ENCODE measurements at regions not wholly inside any gene's neighbourhood (a gene's known extent, or its start where the extent isn't known, plus 50 kb on each side); places are given as distances from the start of the nearest gene placed in this dataset.

DNA sequence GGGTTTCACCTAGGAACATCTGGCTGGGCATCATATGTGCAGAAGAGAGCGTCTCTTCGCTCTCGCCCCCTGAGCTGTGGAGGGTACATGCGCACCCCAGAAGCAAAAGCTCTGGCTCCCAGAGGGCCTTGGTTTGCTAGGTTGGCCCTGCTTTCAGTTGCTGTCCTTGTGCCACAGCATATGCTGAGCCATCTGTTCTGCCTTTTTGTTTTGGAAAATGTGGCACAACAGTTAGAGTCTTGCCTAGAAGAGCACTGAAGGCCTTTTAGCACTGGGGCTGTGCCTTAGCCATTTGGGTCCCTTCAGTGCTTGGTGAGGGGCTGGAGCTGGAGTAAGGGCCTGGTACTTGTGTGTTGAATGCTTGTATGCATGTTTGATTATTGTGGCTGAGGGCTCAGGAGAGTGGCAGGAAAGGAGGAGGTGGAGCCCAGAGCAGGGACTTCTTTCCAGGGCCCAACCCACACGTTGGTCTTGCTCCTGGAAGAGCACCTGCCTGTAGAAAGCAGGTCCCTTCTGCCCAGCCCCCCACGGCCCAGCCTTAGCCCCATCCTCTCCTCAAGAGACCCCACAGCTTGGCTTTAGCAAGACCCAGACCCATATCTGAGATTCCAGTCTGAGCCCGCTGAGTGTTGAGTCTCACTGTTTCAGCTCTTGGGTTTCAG, 113.7 kb downstream of the SLC25A47 start:
- DNase-seq (ENCODE audit: low read depth), result no peak

DNA sequence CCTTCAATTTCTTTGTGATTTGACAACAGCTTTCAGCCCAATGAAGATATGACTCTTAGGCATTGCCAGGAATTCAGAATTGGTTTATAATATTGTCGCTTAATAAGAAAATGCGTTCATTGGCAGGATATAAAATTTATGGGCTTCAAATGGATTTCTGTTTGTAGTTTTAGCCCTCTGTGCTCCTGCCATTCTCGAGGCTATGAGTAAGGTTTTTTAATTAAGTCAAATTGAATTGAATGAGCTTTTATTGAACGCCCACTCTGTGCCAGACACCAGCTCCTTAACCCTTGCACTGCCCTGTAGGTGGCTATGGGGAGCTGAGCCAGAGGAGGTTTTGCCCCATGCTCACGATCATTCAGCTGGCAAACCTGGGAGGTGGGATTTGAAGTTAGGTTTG, 115.1 kb downstream of the SLC25A47 start:
- no peak for DNase-seq (ENCODE audit: low read depth)

DNA sequence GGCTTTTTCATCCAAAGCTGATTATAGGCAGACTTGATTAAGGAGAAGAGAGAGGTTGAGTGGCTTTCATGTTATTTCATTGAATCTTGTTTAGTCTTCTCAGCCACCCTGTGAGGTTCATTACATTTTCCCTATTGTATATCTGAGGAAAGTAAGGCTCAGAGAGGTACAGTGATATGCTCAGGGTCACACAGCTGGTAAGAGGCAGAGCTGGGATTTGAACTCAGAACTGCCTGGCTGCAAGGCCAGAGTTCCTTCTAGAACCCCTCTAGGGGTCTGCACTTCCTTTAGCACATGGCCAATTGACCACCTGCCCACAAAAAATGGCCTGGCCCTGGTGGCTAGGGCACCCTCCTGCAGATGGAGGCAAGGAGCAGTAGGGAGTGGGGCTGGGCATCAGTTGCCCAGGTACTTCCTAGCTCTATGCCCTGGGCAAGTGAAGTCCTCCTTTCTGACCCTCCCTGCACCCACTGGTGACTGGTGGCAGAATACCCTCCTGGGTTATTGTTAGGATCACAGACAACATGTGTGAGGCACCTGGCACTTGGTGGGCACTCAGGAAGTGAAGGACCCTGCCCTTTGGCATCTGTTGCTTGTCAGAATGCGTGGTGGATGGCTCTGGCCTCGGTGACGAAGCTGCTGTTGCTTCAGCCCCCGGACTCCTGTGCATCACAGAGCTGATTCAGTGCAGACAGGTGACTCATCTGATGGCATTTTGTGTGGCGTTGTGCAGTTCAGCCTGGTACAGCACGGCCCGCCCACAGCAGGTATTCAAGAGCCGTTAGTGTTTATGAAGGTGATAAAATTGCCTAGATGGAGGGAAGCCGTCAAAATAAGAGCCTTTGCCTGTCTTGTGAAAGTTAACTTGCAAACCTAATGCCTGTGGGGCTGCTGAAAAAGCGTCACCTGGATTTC, 115.8 kb downstream of the SLC25A47 start:
- DNase-seq (ENCODE audit: low read depth), result peak; percentile 38

DNA sequence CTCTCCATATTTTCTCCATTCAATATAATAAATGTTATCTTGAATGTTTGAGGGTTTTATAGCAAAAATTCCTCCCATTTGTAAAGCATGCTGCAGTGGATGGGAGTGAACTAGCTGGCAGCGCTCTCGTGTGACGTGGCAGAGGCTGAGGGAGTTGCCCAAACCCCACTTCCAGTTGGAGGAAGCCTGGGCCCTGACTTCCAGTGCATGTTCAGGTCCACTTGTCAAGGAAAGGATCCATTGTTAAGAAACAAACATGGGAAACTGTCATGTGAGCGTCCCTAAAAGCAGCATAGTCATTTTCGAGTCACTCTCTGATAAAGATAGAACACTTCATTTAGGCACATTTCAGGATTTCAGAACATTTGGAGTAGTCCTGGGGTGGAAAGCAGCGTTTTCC, 116.6 kb downstream of the SLC25A47 start:
- DNase-seq (ENCODE audit: low read depth), result no peak

DNA sequence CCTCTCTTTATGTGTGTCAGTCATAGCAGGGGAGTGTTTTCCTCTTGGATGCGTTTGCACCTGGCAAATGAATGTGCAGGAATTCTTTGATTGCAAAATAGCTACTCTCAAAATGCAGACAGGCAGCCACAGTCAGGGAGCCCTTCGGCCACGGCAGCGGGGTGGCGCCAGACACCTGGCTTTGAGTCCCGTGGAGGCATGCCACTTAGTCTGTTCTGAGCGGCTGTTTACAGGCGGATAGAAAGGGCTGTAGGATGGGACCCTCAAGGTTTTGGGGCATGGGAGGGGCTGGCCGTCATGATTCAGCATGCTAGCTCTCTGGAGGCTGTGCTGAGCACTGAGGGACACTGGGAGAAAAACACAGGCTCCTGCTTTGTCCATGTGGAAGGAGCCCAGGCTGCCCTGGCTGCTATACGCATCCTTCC, 117.1 kb downstream of the SLC25A47 start:
- peak; percentile 62 for DNase-seq (ENCODE audit: low read depth)

DNA sequence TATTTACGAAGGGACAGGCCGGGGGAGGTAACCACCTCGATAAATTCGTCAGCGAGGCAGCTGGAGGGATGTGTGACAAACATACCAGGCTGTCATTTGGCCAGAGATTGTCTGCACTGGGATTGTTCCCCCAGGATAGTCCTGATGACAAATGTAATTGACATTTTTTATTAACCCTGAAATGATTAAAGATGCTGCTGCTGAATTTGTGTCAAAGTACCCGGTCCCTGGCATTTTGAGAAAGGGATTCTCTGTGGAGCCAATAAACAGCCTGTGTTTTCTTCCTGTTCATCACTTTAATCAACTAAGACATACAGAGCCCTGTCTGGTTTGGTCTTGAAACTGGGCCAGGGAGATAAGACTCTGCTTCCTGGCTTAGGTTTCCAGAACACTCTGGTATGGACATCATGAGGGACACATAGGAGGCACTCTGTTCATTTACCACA, 117.6 kb downstream of the SLC25A47 start:
- DNase-seq (ENCODE audit: low read depth), result no peak

DNA sequence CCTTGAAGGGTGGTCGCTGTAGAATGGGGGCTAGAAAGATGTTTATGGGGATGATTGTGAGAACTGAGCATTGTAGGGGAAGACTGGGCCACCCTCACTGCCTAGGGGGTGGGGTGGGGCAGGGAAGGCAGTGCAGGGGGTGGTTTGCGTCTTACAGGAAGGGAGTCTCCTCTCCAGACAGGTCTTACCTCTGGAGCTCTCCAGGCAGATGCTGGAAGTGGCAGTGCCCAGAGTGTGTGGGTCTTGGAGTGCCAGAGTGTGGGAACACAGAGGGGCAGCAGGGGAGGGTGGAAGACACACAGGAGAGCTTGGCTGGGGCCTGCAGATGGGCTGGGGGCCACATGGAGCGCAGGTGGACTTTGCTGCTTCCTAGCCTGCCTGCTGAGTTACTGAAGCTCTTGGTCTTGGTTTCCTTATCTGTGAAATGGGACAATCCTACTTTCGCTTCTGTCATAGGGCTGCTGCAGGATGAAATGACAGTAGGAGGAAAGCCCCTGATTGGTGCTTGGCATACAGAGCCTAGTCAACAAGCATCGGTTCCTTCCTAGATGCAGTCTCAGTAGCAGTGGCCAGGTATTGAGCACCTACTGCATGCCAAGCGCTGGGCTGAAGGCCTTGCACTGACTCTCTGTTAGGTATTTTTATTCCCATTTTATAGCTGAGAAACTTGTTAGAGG, 118.3 kb downstream of the SLC25A47 start:
- DNase-seq (ENCODE audit: low read depth), result no peak

DNA sequence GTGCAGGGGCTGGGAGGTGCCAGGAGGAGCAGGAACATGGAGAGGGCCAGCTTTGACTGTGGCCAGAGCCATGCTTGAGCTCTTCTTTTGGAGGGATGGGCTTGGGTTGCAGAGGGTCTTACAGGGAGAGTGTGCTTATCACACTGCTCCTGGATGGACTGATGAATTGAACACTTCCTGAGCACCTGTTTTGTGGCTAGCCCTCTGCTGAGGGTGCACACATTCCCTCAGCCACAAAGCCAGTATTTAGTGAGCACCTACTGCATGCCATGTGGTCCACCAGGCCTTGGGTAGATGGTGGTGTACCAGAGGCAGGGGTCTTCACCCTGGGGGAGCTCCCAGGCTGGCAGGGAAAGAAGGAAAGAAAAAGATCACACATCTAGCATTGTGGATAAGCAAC, 118.9 kb downstream of the SLC25A47 start:
- DNase-seq (ENCODE audit: low read depth), result peak; percentile 8

DNA sequence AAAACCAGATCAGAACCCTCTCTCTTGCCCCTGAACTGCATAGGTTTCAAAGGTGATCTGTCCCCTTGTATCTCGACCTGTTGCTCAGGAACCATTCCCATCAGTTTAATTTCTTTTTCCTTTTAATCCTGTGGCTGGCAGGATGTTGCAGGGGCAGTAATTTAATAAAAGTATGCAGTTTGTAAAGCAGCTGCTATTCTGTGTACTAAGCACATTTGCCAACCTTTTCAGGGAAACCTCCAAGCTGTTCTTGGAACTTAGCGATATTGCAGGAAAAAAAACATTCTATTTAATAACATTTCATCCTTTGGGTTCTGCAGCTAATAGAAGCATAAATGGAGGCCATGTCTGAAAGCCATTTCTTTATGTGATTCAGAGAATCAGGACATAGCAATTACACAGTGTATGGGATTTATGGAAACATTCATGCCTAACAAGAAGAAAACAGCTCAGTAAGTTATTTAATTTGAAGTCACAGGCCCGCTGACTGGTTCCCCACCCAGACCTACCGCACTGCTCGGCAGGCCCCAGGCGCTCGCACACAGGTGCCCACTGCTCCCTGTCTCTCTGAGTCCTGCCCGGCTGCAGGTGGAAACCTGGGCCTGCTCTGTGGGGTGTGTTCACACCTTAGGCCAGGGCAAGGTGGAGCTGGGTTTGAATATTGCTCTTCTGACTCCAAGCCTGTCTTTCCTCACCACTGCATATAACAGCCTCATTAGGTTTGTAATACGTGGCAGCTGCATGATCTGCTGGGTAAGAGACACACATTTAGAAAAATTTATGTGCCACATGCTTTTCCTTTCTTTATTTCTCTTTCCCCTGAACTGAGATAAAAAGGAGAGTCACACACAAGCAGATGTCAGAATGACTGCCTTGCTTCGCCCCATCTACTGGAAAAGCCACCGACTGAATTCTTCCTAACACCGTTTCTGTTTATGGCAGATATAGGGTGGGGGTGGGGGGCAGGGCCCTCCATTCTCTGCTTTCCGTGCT, 119.7 kb downstream of the SLC25A47 start:
- no peak for DNase-seq (ENCODE audit: low read depth)

DNA sequence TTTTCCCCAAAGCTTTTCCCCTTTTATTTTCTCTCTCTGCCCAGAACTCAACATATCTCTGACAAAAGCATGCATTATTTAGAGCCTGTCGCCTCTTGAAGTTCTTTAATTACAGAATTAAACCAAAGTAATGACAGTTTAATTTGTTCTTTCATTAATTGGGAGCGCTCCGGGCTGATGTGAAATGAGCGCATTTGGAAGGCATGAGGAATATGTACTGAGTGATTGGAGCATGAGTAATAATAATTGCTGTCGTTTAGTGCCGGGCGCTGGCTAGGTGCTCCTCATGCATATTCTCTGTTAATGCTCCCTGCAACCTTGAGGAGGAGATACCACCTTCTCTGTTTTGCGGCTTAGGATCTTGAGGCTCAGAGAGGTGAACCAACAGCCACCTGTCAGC, 120.5 kb downstream of the SLC25A47 start:
- no peak for DNase-seq (ENCODE audit: low read depth)

DNA sequence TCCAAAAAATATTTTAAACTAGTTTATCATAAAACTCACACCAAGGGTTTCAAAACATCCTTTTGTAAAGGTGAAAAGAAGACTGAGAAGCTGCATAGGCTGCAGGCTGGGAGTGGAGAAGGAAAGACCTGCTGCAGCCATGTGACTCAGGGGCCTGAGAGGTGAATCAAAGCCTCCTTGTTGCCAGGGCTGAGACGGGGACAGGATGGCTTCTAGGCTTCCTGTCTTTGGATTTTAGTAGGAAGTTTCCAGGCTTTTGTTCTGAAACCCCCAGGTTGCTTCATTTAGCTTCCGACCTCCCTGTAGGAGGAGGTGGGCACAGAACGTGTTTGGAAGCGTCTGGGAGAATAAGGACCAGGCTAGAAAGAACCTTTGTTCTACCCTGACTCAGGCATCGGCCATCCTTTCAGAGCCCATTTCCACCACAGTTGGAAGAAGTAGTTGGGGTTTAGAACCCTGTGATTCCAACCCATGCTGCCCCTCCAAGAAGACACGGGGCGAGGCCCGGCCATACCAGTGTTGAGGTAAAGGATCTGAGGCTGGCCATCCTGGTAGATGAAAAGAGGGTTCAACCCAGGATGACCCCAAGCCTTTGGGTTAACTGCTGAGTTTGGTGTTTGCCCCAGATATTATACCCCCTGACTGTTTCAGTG, 122.4 kb downstream of the SLC25A47 start:
- DNase-seq (ENCODE audit: low read depth), result no peak

DNA sequence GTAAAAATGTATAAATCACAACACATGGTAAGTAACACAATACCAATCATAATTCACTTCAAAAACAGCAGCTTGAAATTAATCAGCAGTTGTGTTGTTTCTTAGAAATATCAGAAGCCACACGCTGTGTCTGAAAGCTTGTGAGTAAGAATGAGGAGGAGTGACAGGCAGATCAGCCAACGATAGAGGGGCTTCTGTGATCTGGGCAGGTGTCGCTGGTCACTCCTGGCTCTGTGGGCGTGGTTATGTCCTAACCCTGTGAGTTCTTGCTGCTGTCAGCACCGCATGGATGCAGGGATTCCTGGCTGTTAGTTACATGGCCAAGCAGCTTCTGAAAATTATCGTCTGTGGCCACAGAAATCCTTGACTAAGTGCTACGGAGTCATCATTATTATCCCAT, 123.4 kb downstream of the SLC25A47 start:
- DNase-seq (ENCODE audit: low read depth), result no peak

DNA sequence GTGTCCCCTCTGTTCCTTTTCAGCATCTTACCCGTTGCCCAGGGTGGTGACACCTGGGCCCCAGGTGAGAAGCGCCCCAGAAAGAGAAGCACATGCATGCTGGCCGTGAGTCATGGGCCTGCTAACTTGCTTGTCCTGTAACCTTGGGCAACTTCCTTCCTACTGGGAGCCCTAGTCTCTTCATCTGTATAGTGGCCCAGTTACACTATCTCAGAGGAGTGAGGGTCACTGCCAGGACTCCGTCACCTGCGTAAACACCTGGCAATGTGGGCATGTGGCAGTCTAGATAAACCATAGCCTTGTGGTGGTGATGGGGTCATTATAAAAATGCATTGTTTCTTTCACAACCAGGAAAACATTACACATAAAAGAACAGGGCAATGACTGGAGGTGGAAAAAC, 125.2 kb downstream of the SLC25A47 start:
- DNase-seq (ENCODE audit: low read depth), result no peak

DNA sequence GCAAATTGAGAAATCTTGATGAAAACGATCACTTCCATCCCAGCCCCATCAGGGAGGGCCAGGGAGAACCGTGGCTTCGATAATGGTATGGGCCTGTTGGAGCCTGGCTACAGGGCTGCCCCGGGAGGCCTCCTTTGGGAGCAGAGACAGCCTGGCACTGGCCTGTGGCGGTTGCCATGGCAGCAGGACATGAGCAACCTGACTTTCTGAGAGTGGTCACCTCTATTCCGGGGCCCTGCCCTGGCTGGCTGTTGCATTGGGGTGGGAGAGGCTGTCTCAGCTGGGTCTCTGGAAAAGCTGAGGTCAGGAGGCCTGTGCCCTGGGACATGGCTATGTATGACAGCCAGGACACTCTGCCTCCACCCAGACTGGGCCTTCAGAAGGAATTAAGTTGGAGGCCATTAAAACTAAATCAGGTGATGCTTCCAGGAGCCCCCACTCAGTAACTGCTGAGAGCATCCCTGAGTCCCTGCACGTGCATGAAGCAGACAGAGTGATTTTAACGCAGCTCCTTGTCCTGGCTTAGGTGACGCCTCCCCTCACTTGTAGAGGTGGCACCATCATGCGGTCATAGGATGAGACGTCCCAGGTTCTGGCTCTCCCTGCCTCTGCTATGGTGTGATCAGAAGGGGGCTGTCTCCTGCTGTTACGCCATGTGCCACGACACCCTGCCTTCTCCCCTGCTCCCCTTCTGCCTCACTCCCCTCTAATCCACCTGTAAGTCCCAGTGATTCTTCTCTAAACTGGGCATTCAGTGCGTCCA, 126.3 kb downstream of the SLC25A47 start:
- no peak for DNase-seq (ENCODE audit: low read depth)

DNA sequence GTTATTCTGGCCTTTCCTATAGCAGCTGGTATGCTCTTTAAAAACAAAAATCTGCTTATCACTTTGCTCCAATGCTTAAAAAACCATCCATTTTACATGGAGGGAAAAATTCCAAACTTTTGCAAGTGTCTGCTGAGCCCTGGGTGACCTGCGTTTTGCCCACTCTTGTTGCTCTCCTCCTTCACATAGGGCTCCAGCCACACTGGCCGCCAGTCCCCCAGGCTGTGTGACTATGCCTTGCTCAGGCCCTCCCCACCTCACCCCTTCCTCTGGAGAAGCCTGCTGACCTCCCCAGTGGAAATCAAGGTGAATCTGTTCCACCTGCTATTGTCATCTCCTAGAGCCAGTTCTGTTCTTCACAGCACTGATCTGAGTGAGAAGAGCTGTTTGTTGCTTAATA, 126.9 kb downstream of the SLC25A47 start:
- DNase-seq (ENCODE audit: low read depth), result no peak

DNA sequence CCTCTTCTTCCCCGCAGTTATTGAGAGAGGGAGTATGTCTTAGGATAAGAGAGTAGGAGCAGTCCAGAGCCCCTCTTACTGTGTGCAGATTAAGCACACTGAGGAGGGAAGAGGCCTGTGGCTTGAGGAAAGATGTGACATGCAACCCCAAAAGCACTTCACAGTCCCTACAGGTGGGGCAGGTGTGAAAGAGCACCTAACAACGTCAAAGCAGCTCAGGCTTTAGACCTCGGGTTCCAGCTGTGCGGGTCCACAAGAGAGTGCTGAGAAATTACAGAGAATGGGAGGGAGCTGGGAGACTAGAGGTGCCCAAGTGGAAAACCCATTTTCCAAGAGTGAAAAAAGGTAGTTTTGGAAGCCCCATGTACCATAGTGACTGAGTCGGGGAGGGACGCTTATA, 127.6 kb downstream of the SLC25A47 start:
- DNase-seq (ENCODE audit: low read depth), result no peak

DNA sequence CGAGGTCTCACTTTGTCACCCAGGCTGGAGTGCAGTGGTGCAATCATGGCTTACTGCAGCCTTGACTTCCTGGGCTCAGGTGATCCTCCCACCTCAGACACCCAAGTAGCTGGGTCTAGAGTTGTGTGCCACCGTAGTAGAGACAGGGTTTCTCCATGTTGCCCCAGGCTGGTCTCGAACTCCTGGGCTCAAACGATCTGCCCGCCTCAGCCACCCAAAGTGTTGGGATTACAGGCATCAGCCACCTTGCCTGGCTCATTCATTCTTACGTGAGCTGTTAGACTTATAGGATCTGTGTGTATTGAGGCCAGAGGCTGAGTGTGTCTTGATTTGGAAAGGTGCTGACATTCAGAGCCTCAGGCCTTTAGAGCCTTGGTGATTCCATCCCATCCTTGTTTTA, 128.1 kb downstream of the SLC25A47 start:
- DNase-seq (ENCODE audit: low read depth), result no peak

DNA sequence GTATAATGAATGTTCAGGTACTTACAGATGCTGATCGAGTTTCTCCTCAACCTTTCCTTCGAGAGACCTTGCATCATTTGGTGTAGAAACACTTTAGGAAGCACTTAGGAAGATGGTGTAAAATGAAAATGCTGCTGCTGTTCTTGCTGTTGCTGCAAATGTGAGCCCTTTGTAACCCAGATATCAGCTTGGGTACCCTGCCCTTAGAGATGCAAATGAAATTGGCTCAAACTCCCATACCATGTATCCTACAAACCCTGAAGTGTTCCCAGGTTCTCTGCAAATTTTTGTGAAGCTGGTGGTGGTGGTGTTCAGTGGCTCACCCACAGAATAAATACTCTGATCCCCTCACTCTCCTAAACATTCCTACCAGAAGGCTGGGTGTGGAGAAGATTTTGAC, 130.8 kb downstream of the SLC25A47 start:
- DNase-seq (ENCODE audit: low read depth), result no peak

DNA sequence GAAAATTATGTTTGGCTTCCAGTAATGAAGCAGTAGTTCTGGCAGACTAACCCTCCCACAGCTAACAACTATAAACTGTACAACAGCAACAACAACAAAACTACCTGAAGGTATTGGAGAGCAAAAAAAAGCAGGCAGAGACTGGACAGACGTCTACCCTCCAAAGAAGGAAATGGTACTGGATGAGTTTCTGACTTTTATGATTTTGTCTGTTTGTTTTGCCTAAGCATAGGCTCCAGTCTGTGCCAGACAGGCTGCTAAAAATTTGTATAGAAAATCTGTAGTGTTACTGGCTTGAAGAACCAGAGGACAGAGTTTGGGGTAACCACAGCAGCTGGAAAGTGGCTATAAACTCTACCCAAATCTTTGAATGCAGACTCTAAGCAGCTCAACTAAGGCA, 131.3 kb downstream of the SLC25A47 start:
- DNase-seq (ENCODE audit: low read depth), result no peak

DNA sequence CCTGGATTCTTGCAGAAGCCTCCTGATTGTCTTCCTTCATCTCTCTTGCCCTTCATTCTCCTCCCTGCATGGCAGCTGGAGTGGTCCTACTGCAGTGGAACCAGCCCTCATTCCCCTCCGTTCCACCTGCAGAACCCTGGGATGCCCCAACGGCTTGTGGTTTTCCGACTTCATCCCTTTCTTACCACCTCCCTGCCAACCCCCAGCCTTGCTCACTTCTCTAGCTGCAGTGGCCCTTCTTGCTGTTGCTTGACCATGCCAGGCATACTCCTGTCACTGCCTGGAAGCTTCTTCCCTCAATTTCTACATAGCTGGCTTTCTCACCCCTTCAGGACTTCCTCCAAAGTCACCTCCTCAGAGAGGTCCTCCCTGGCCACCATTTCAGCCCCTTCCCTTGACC, 123.3 kb downstream of the BEGAIN start:
- no peak for DNase-seq (ENCODE audit: low read depth)
